ENCODE measurements at regions not wholly inside any gene's neighbourhood (a gene's known extent, or its start where the extent isn't known, plus 50 kb on each side); places are given as distances from the start of the nearest gene placed in this dataset.

- Histone ChIP-seq H3K36me3 (replicated peaks in 1 of 2; ENCODE audit: control insufficient read depth in 1 of 2, insufficient read depth in 2 of 2, low read length in 2 of 2) (no peaks in the 10 kb centered on the region), H3K4me3 (replicated peaks in 1 of 3; ENCODE audit: low read depth in 2 of 3, low read length in 3 of 3) (no peak overlapping the region), H3K4me1 (ENCODE audit: control insufficient read depth in 1 of 2, insufficient read depth in 2 of 2, low read length in 2 of 2) (peaks cover 58 to 69% of the 10 kb centered on the region in 2 donors), H3K9me3 (replicated peaks in 1 of 2; ENCODE audit: control insufficient read depth in 1 of 2, insufficient read depth in 1 of 2, low read length in 2 of 2) (no peaks in the 10 kb centered on the region), H3K4me2 (replicated peaks; ENCODE audit: extremely low read depth, low read length, poor library complexity, severe bottlenecking) (no peak overlapping the region), H4K20me1 (ENCODE audit: insufficient read depth, low read length) (no peaks in the 10 kb centered on the region), H3K79me2 (ENCODE audit: insufficient read depth, low read length) (no peaks in the 10 kb centered on the region), H3K9ac (ENCODE audit: insufficient read depth, low read length, poor library complexity, severe bottlenecking) (no peak overlapping the region), H2AFZ (ENCODE audit: insufficient read depth, low read depth, low read length, poor library complexity, severe bottlenecking) (no peak overlapping the region), H3K27ac (ENCODE audit: low read depth in 1 of 2, low read length in 2 of 2) (no peak overlapping the region), H3K27me3 (ENCODE audit: control insufficient read depth in 2 of 2, insufficient read depth in 2 of 2, low read length in 2 of 2) (no peaks in the 10 kb centered on the region)
- peaks cover 0 to 3% (median 0%) of the 10 kb centered on the region in 3 donors for H3K27me3 Mint-ChIP-seq (ENCODE audit: low read depth in 3 of 3)
- no CpG with 5 or more reads among the region's 4 CpGs for WGBS (ENCODE audit: insufficient coverage)
- H3K4me3 Mint-ChIP-seq, result no peak overlapping the region
- H3K9me3 Mint-ChIP-seq, result peaks cover 0 to 2% (median 0%) of the 10 kb centered on the region in 7 donors
- TF ChIP-seq, protein P1, sequence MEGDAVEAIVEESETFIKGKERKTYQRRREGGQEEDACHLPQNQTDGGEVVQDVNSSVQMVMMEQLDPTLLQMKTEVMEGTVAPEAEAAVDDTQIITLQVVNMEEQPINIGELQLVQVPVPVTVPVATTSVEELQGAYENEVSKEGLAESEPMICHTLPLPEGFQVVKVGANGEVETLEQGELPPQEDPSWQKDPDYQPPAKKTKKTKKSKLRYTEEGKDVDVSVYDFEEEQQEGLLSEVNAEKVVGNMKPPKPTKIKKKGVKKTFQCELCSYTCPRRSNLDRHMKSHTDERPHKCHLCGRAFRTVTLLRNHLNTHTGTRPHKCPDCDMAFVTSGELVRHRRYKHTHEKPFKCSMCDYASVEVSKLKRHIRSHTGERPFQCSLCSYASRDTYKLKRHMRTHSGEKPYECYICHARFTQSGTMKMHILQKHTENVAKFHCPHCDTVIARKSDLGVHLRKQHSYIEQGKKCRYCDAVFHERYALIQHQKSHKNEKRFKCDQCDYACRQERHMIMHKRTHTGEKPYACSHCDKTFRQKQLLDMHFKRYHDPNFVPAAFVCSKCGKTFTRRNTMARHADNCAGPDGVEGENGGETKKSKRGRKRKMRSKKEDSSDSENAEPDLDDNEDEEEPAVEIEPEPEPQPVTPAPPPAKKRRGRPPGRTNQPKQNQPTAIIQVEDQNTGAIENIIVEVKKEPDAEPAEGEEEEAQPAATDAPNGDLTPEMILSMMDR (IDR thresholded peaks at IDR 0.05), result no peak
- peak overlapping the region in 6 of 7 donors; percentile 40 to 91 (median 68) for H3K27ac Mint-ChIP-seq
- H3K36me3 Mint-ChIP-seq, result peaks cover 0 to 4% of the 10 kb centered on the region in 2 donors
- DNase-seq, result no peak
- peaks cover 57% of the 10 kb centered on the region for H3K4me1 Mint-ChIP-seq
- intact Hi-C loops (cut with micrococcal nuclease), result loop anchor here (5.0 to 10.0 kb wide), 3 partner anchors 130 to 182 kb away; partner anchors contain the start of gene RYBP (in 1 of the 2)
These were observed 221.0 kb downstream of the SHQ1 start for GRCh38 chr3:72627271-72627670.

- DNase-seq, result peak; percentile 97 to 100 (median 99)
- H3K27me3 Mint-ChIP-seq (ENCODE audit: low read depth in 3 of 3), result peaks cover 0 to 3% (median 0%) of the 10 kb centered on the region in 3 donors
These were observed 222.5 kb downstream of the SHQ1 start for GRCh38 chr3:72625602-72626337.

More at GRCh38 chr3:72625602-72626337, 222.5 kb downstream of the SHQ1 start:
- H3K4me1 Mint-ChIP-seq, result peaks cover 52% of the 10 kb centered on the region
- Histone ChIP-seq H3K36me3 (replicated peaks in 1 of 2; ENCODE audit: control insufficient read depth in 1 of 2, insufficient read depth in 2 of 2, low read length in 2 of 2) (no peaks in the 10 kb centered on the region), H3K9me3 (replicated peaks in 1 of 2; ENCODE audit: control insufficient read depth in 1 of 2, insufficient read depth in 1 of 2, low read length in 2 of 2) (no peaks in the 10 kb centered on the region), H3K4me3 (replicated peaks in 1 of 3; ENCODE audit: low read depth in 2 of 3, low read length in 3 of 3) (no peak overlapping the region), H3K4me2 (replicated peaks; ENCODE audit: extremely low read depth, low read length, poor library complexity, severe bottlenecking) (no peak overlapping the region), H3K27me3 (ENCODE audit: control insufficient read depth in 2 of 2, insufficient read depth in 2 of 2, low read length in 2 of 2) (no peaks in the 10 kb centered on the region), H3K27ac (ENCODE audit: low read depth in 1 of 2, low read length in 2 of 2) (peak overlapping the region; percentile 37 to 77), H4K20me1 (ENCODE audit: insufficient read depth, low read length) (no peaks in the 10 kb centered on the region), H3K79me2 (ENCODE audit: insufficient read depth, low read length) (no peaks in the 10 kb centered on the region), H3K9ac (ENCODE audit: insufficient read depth, low read length, poor library complexity, severe bottlenecking) (no peak overlapping the region), H3K4me1 (ENCODE audit: control insufficient read depth in 1 of 2, insufficient read depth in 2 of 2, low read length in 2 of 2) (peaks cover 55 to 64% of the 10 kb centered on the region in 2 donors), H2AFZ (ENCODE audit: insufficient read depth, low read depth, low read length, poor library complexity, severe bottlenecking) (no peak overlapping the region)
- H3K36me3 Mint-ChIP-seq, result peaks cover 0 to 4% of the 10 kb centered on the region in 2 donors
- intact Hi-C loops (cut with micrococcal nuclease), result loop anchor here (5.0 to 10.0 kb wide), 3 partner anchors 128 to 181 kb away; partner anchors contain the start of gene RYBP (in 1 of the 2)
- H3K9me3 Mint-ChIP-seq, result no peaks in the 10 kb centered on the region
- H3K4me3 Mint-ChIP-seq, result no peak overlapping the region
- TF ChIP-seq, protein P1 (IDR thresholded peaks at IDR 0.05), result no peak
- peak overlapping the region; percentile 68 to 96 (median 91) for H3K27ac Mint-ChIP-seq
- 38% methylated on average over 11 of the region's 14 CpGs for WGBS (ENCODE audit: insufficient coverage)
